A549 (cell line): ENCODE measurements at regions not wholly inside any gene's neighbourhood (a gene's known extent, or its start where the extent isn't known, plus 50 kb on each side); places are given as distances from the start of the nearest gene placed in this dataset.
A peak's percentile ranks its signal among the peaks of the same experiment; 100 is the strongest.

Experiments
- ATAC-seq, 2 experiments: fragments of 200-7000 bp in 1 of 2; fragments of >200 bp in 1 of 2; cut with Nextera tagmentation in 1 of 2; cut with Tn5 transposase in 1 of 2; 3 replicates each; pipeline versions ENCODE4 v1.8.0 to v1.9.1; 2018 to 2020; ENCODE audit warnings: mild to moderate bottlenecking in 1 of 2, moderate library complexity in 1 of 2
- CTCF ChIA-PET: fragments of 300-600 bp; sonication (Branson Sonifier 250); formaldehyde crosslinking; extraction: SDS; loops from one replicate; lab custom pipeline; 2021; ENCODE audit warnings: antibody characterized with exemption, inconsistent platforms; lab: Yijun Ruan, JAX
- POLR2A ChIA-PET: fragments of 350-600 bp; formaldehyde crosslinking; extraction: SDS; loops from one replicate; lab custom pipeline; 2021; ENCODE audit warnings: antibody characterized with exemption, inconsistent platforms; lab: Yijun Ruan, JAX
- DNase-seq, 2 experiments: peaks; one replicate each; pipeline versions ENCODE4 v3.0.0 to v3.0.0-alpha.2; 2011 to 2016; ENCODE audit warnings: low read depth in 1 of 2, low spot score in 1 of 2
- FAIRE-seq: peaks from 2 replicates; lab custom pipeline; 2011; peaks lifted over from hg19 to GRCh38; lab: Jason Lieb, UNC
- H3K27ac ChIP-seq, 2 experiments: fragments of >200 bp; sonication (Bioruptor Twin); formaldehyde crosslinking; 3 replicates each; pipeline ENCODE4 v1.5.1; 2016 to 2017
- H3K4me1 ChIP-seq: fragments of >200 bp; sonication (Bioruptor Twin); formaldehyde crosslinking; 3 replicates; pipeline ENCODE4 v1.6.1; 2016
- H3K4me2 ChIP-seq: fragments of >200 bp; sonication (Bioruptor Twin); formaldehyde crosslinking; 3 replicates; pipeline ENCODE4 v1.6.1; 2016
- H3K4me3 ChIP-seq: fragments of >200 bp; sonication (Bioruptor Twin); formaldehyde crosslinking; 3 replicates; pipeline ENCODE4 v1.5.1; 2016
- H3K9me3 ChIP-seq: fragments of >200 bp; sonication (Bioruptor Twin); formaldehyde crosslinking; 3 replicates; pipeline ENCODE4 v1.6.1; 2016
- BCL3 ChIP-seq: fragments of >200 bp; sonication (Bioruptor Twin); formaldehyde crosslinking; IDR thresholded peaks from 3 replicates; pipeline ENCODE4 v1.6.1; 2016
- CBX8 ChIP-seq: fragments of 200-600 bp; sonication (generic); IDR thresholded peaks from 2 replicates; pipeline ENCODE4 v1.6.1; 2016
- ELK1 ChIP-seq: fragments of 150-350 bp; IDR thresholded peaks from 2 replicates; pipeline ENCODE4 v1.6.1; 2014; ENCODE audit warnings: low read depth, mild to moderate bottlenecking, low read length
- FOSB ChIP-seq: fragments of 250-450 bp; sonication (Bioruptor Pico); IDR thresholded peaks from 2 replicates; pipeline ENCODE4 v1.5.0; 2020; ENCODE audit warnings: mild to moderate bottlenecking, moderate library complexity
- FOSL2 ChIP-seq, 2 experiments: fragments of 450-650 bp in 1 of 2; fragments of >200 bp in 1 of 2; sonication (Bioruptor Twin) in 1 of 2; formaldehyde crosslinking; IDR thresholded peaks; 2 replicates each; pipeline versions ENCODE4 v1.5.0 to v1.6.1; 2016 to 2020; ENCODE audit warnings: mild to moderate bottlenecking in 1 of 2, moderate library complexity in 1 of 2
- FOXS1 ChIP-seq: fragments of 250-450 bp; sonication (Bioruptor Pico); IDR thresholded peaks from 2 replicates; pipeline ENCODE4 v1.5.0; 2020; ENCODE audit warnings: mild to moderate bottlenecking, moderate library complexity
- HES2 ChIP-seq: fragments of >200 bp; sonication (Bioruptor Twin); formaldehyde crosslinking; IDR thresholded peaks from 2 replicates; pipeline ENCODE4 v1.6.1; 2016
- HOXB13 ChIP-seq: fragments of 250-450 bp; sonication (Bioruptor Pico); IDR thresholded peaks from 2 replicates; pipeline ENCODE4 v1.5.0; 2020; ENCODE audit warnings: low read depth, mild to moderate bottlenecking, moderate library complexity
- JUNB ChIP-seq: fragments of >200 bp; sonication (Bioruptor Twin); formaldehyde crosslinking; IDR thresholded peaks from 2 replicates; pipeline ENCODE4 v1.6.1; 2016
- KDM5A ChIP-seq: fragments of 200-600 bp; sonication (generic); IDR thresholded peaks from 2 replicates; pipeline ENCODE4 v1.6.1; 2016; ENCODE audit warnings: antibody characterized with exemption, mild to moderate bottlenecking
- MAZ ChIP-seq: fragments of 150-350 bp; IDR thresholded peaks from 2 replicates; pipeline ENCODE4 v1.6.1; 2014; ENCODE audit warnings: antibody characterized with exemption, low read depth, low read length, borderline replicate concordance
- NR3C1 ChIP-seq: fragments of >200 bp; sonication (Bioruptor Twin); formaldehyde crosslinking; IDR thresholded peaks from 3 replicates; pipeline ENCODE4 v1.6.1; 2017
- PBX3 ChIP-seq: IDR thresholded peaks from 2 replicates; pipeline ENCODE4 v1.6.1; 2012
- POLR2AphosphoS2 ChIP-seq: conservative IDR thresholded peaks from 2 replicates; pipeline ENCODE4 v1.6.1; 2012; ENCODE audit warnings: low read length, improper control_type of control experiment, inconsistent platforms
- RAD21 ChIP-seq, 2 experiments: fragments of >200 bp in 1 of 2; sonication (Bioruptor Twin) in 1 of 2; formaldehyde crosslinking in 1 of 2; IDR thresholded peaks in 1 of 2; conservative IDR thresholded peaks in 1 of 2; 2 replicates in 1 of 2; 3 replicates in 1 of 2; pipeline ENCODE4 v1.6.1; 2012 to 2018; ENCODE audit warnings: inconsistent platforms in 1 of 2
- REST ChIP-seq: fragments of 200-600 bp; sonication (generic); IDR thresholded peaks from 2 replicates; pipeline ENCODE4 v1.6.1; 2016; ENCODE audit warnings: antibody characterized with exemption, mild to moderate bottlenecking, moderate library complexity
- SMC3 ChIP-seq: fragments of >200 bp; sonication (Bioruptor Twin); formaldehyde crosslinking; IDR thresholded peaks from 3 replicates; pipeline ENCODE4 v1.6.1; 2018; ENCODE audit warnings: inconsistent platforms
- WGBS: methylation state at CpG from one replicate; pipeline ENCODE4 v1.1.6; 2017; ENCODE audit errors: missing lambda C conversion rate; 5-methylcytosine and 5-hydroxymethylcytosine counted together

- WGBS = 33% methylated on average over 4 of the region's 4 CpGs
- H3K4me2 ChIP-seq = no peak overlapping the region
- FAIRE-seq (no peak), ATAC-seq (peak in 1 of 2 experiments; percentile 67; a peak in 4 of 6 replicates), DNase-seq (no peak)
- H3K27ac ChIP-seq = no peak overlapping the region
- POLR2A ChIA-PET = no interaction called here
- H3K4me3 ChIP-seq = no peak overlapping the region
- CTCF ChIA-PET = interaction anchor here (1.3 kb wide), 1 partner anchor 9 kb away, joined by 3 read pairs; no protein-coding TSS in a partner anchor
- no peaks in the 10 kb centered on the region for H3K4me1 ChIP-seq
- no peaks in the 10 kb centered on the region for H3K9me3 ChIP-seq
- peak in 1 of 2 experiments; percentile 43; a peak in 3 of 5 replicates for TF ChIP-seq RAD21 (conservative IDR thresholded peaks at IDR 0.05 in 1 of 2, IDR thresholded peaks at IDR 0.05 in 1 of 2)
- TF ChIP-seq FOSL2 (IDR thresholded peaks at IDR 0.05) = no peak
- no peak for TF ChIP-seq FOSL2 (CRISPR knock-in tag; IDR thresholded peaks at IDR 0.05)
These were observed 343.8 kb downstream of the CYRIA start for GRCh38 chr2:16321872-16322271.

GRCh38 chr2:16321256-16321655, 344.4 kb downstream of the CYRIA start:
- no peak for FAIRE-seq
- DNase-seq = no peak
- H3K9me3 ChIP-seq = no peaks in the 10 kb centered on the region
- no peak overlapping the region for H3K27ac ChIP-seq
- no peak overlapping the region for H3K4me2 ChIP-seq
- no peak overlapping the region for H3K4me3 ChIP-seq
- POLR2A ChIA-PET = no interaction called here
- H3K4me1 ChIP-seq = no peaks in the 10 kb centered on the region
- CTCF ChIA-PET = interaction anchor here (0.5 to 1.3 kb wide), 2 partner anchors 8 to 26 kb away, joined by 3 to 4 read pairs; no protein-coding TSS in a partner anchor
- ATAC-seq = no peak
- WGBS = 26% methylated on average over 9 of the region's 9 CpGs
- TF ChIP-seq CBX8 = no peak
- TF ChIP-seq FOSL2 (IDR thresholded peaks at IDR 0.05) = no peak
- no peak for TF ChIP-seq FOSL2 (CRISPR knock-in tag; IDR thresholded peaks at IDR 0.05)
- no peak for TF ChIP-seq KDM5A
- no peak for TF ChIP-seq SMC3
- no peak for TF ChIP-seq BCL3
- no peak for TF ChIP-seq MAZ
- TF ChIP-seq FOXS1 (CRISPR knock-in tag) = no peak
- no peak for TF ChIP-seq RAD21 (conservative IDR thresholded peaks at IDR 0.05 in 1 of 2, IDR thresholded peaks at IDR 0.05 in 1 of 2)
- TF ChIP-seq PBX3 = no peak
- no peak for TF ChIP-seq FOSB (CRISPR knock-in tag)
- TF ChIP-seq REST = no peak
- TF ChIP-seq HES2 = no peak
- no peak for TF ChIP-seq JUNB
- no peak for TF ChIP-seq NR3C1
- TF ChIP-seq ELK1 = no peak
- no peak for TF ChIP-seq POLR2AphosphoS2
- no peak for TF ChIP-seq HOXB13
